ENCODE measurements at regions not wholly inside any gene's neighbourhood (a gene's known extent, or its start where the extent isn't known, plus 50 kb on each side); places are given as distances from the start of the nearest gene placed in this dataset.

DNA sequence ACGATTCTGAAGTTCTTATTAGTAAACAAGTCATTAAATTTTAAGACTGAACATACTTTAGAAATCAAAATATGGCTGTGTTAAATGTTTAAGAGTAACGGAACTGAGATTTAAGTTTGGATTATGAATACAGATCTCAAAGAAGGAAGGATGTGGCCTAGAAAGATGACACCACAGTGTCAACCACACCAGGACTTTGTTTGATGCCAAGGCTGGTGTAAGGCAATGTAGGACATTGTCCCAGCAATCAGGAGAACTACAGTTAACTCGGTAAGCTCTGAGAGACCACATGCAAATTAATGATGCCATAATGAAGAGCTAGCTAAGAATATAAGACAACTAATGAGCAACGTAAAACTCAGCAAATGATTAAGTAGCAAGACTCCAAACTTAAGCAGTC, 932.9 kb downstream of the ADGRL2 start:
- Histone ChIP-seq H3K36me3 (ENCODE audit: control insufficient read depth in 2 of 2, insufficient read depth in 2 of 2, low read length in 1 of 2) (no peaks in the 10 kb centered on the region), H3K4me2 (ENCODE audit: control insufficient read depth, insufficient read depth) (no peak overlapping the region), H2AFZ (ENCODE audit: control insufficient read depth, low read depth, low read length) (no peak overlapping the region), H4K20me1 (ENCODE audit: control insufficient read depth, insufficient read depth) (no peaks in the 10 kb centered on the region), H3K4me3 (no peak overlapping the region), H3K79me2 (ENCODE audit: control insufficient read depth, insufficient read depth, low read length) (no peaks in the 10 kb centered on the region), H3K27ac (ENCODE audit: control insufficient read depth, insufficient read depth) (no peak overlapping the region), H3K9me3 (replicated peaks; ENCODE audit: control insufficient read depth, insufficient read depth, low read length) (no peaks in the 10 kb centered on the region), H3K4me1 (ENCODE audit: control insufficient read depth, insufficient read depth, low read length) (no peaks in the 10 kb centered on the region), H3K27me3 (replicated peaks in 1 of 2; ENCODE audit: control insufficient read depth in 2 of 2, insufficient read depth in 2 of 2, low read length in 1 of 2) (no peaks in the 10 kb centered on the region), H3K9ac (ENCODE audit: control insufficient read depth, insufficient read depth, low read length) (no peak overlapping the region)
- SMC1A ChIA-PET (ENCODE audit: uncharacterized antibody, unreplicated experiment), result interaction anchor here (1.1 kb wide), 1 partner anchor 16 kb away, joined by 3 read pairs; no protein-coding TSS in a partner anchor
- DNase-seq (ENCODE audit: low read depth, low spot score), result no peak
- no peak for ATAC-seq
- BruUV-seq (replicated peaks), result no TSS peak
- POLR2A ChIA-PET, result no interaction called here
- no peak for FAIRE-seq
- intact Hi-C loops (cut with micrococcal nuclease; ENCODE audit: unreplicated experiment) (no loop called here), in situ Hi-C loops (cut with MboI) (no loop called here)
- CTCF ChIA-PET, result no interaction called here
- RAD21 ChIA-PET (ENCODE audit: unreplicated experiment), result no interaction called here
- WGBS (ENCODE audit: insufficient coverage, insufficient replicate concordance, low lambda C conversion rate, missing lambda C conversion rate), result 13% methylated on average over 4 of the region's 4 CpGs
- TF ChIP-seq, protein P1, sequence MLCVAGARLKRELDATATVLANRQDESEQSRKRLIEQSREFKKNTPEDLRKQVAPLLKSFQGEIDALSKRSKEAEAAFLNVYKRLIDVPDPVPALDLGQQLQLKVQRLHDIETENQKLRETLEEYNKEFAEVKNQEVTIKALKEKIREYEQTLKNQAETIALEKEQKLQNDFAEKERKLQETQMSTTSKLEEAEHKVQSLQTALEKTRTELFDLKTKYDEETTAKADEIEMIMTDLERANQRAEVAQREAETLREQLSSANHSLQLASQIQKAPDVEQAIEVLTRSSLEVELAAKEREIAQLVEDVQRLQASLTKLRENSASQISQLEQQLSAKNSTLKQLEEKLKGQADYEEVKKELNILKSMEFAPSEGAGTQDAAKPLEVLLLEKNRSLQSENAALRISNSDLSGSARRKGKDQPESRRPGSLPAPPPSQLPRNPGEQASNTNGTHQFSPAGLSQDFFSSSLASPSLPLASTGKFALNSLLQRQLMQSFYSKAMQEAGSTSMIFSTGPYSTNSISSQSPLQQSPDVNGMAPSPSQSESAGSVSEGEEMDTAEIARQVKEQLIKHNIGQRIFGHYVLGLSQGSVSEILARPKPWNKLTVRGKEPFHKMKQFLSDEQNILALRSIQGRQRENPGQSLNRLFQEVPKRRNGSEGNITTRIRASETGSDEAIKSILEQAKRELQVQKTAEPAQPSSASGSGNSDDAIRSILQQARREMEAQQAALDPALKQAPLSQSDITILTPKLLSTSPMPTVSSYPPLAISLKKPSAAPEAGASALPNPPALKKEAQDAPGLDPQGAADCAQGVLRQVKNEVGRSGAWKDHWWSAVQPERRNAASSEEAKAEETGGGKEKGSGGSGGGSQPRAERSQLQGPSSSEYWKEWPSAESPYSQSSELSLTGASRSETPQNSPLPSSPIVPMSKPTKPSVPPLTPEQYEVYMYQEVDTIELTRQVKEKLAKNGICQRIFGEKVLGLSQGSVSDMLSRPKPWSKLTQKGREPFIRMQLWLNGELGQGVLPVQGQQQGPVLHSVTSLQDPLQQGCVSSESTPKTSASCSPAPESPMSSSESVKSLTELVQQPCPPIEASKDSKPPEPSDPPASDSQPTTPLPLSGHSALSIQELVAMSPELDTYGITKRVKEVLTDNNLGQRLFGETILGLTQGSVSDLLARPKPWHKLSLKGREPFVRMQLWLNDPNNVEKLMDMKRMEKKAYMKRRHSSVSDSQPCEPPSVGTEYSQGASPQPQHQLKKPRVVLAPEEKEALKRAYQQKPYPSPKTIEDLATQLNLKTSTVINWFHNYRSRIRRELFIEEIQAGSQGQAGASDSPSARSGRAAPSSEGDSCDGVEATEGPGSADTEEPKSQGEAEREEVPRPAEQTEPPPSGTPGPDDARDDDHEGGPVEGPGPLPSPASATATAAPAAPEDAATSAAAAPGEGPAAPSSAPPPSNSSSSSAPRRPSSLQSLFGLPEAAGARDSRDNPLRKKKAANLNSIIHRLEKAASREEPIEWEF (IDR thresholded peaks at IDR 0.05; ENCODE audit: insufficient replicate concordance, low read depth, low read length), result no peak
- no peak for TF ChIP-seq BRCA1 (IDR thresholded peaks at IDR 0.05; ENCODE audit: low read depth, low read length)
- no peak for TF ChIP-seq POU2F2 (IDR thresholded peaks at IDR 0.05; ENCODE audit: borderline replicate concordance, low read depth, low read length)
- TF ChIP-seq, protein P2, sequence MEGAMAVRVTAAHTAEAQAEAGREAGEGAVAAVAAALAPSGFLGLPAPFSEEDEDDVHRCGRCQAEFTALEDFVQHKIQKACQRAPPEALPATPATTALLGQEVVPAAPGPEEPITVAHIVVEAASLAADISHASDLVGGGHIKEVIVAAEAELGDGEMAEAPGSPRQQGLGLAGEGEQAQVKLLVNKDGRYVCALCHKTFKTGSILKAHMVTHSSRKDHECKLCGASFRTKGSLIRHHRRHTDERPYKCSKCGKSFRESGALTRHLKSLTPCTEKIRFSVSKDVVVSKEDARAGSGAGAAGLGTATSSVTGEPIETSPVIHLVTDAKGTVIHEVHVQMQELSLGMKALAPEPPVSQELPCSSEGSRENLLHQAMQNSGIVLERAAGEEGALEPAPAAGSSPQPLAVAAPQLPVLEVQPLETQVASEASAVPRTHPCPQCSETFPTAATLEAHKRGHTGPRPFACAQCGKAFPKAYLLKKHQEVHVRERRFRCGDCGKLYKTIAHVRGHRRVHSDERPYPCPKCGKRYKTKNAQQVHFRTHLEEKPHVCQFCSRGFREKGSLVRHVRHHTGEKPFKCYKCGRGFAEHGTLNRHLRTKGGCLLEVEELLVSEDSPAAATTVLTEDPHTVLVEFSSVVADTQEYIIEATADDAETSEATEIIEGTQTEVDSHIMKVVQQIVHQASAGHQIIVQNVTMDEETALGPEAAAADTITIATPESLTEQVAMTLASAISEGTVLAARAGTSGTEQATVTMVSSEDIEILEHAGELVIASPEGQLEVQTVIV (IDR thresholded peaks at IDR 0.05; ENCODE audit: borderline replicate concordance, partially characterized antibody), result no peak
- TF ChIP-seq ETV6 (conservative IDR thresholded peaks at IDR 0.05 in 1 of 2, IDR thresholded peaks at IDR 0.05 in 1 of 2; ENCODE audit: borderline replicate concordance in 1 of 2, low read depth in 1 of 2), result no peak
- TF ChIP-seq KAT2A (conservative IDR thresholded peaks at IDR 0.05; ENCODE audit: control insufficient read depth, low read depth, low read length), result no peak
- TF ChIP-seq EP300 (IDR thresholded peaks at IDR 0.05; ENCODE audit: borderline replicate concordance in 1 of 2, control insufficient read depth in 1 of 2, low read depth in 2 of 2, low read length in 2 of 2), result no peak
- no peak for TF ChIP-seq USF1 (IDR thresholded peaks at IDR 0.05; ENCODE audit: borderline replicate concordance, extremely low read length, insufficient read depth, low read depth, low read length)
- TF ChIP-seq CEBPB (IDR thresholded peaks at IDR 0.05; ENCODE audit: borderline replicate concordance in 1 of 2, low read depth in 2 of 2, low read length in 2 of 2), result no peak
- no peak for TF ChIP-seq E2F4 (IDR thresholded peaks at IDR 0.05; ENCODE audit: low read depth, low read length)
- no peak for TF ChIP-seq SMARCA5 (IDR thresholded peaks at IDR 0.05)
- TF ChIP-seq RAD21 (IDR thresholded peaks at IDR 0.05; ENCODE audit: insufficient read depth, low read depth, low read length), result no peak
- TF ChIP-seq POLR2AphosphoS2 (IDR thresholded peaks at IDR 0.05; ENCODE audit: low read depth, low read length), result no peak
- no peak for TF ChIP-seq ZBED1 (IDR thresholded peaks at IDR 0.05; ENCODE audit: borderline replicate concordance)
